Kidney epithelial cell (primary cell): ENCODE measurements at regions not wholly inside any gene's neighbourhood (a gene's known extent, or its start where the extent isn't known, plus 50 kb on each side); places are given as distances from the start of the nearest gene placed in this dataset.

Experiments
- DNase-seq: peaks from one replicate; pipeline ENCODE4 v3.0.0-alpha.2; 2010; ENCODE audit warnings: low read depth
- H3K27me3 ChIP-seq: 2 replicates; pipeline ENCODE4 v1.6.0; 2011; ENCODE audit warnings: low read length; ENCODE audit not compliant: control insufficient read depth, insufficient read depth
- H3K36me3 ChIP-seq: 2 replicates; pipeline ENCODE4 v1.5.1; 2011; ENCODE audit warnings: low read length; ENCODE audit not compliant: control insufficient read depth, insufficient read depth
- H3K4me3 ChIP-seq: 2 replicates; pipeline ENCODE4 v1.5.1; 2011; ENCODE audit warnings: low read depth, mild to moderate bottlenecking, control low read depth, low read length
- TF ChIP-seq, protein P1 (sequence below): IDR thresholded peaks from 2 replicates; pipeline ENCODE4 v1.5.1; 2011; ENCODE audit warnings: mild to moderate bottlenecking, moderate library complexity, low read length, control low read depth, inconsistent platforms; ENCODE audit not compliant: insufficient read depth, poor library complexity, severe bottlenecking

DNA sequence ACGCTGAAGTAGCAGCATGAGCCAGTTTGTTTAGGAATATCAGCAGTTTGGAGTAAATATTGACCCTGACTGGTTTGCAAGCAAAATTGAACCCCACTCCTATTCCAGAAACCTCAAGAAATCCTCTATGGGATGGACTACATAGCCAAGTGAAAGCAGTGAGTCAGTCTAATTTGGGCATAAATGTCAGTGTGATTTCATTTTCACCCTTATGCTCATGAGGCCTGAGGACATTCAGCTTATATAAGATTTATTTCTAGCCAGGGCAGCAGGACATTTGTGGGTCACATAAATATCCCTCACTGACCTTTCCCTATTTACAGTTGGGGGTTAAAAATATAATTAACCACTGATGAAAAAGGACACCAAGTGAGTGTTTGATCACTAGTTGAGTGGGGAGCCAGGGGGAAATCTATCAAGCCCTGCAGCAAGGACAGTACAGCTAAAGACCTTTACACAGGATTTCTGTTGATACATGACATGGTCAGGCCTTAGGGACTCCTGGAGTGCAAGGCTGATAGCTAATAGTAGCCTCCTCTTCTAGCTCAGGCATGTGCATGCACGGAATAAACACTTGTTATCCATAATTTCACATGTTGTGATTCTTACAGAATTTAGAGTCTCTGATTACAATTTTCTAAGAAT is 996.9 kb upstream of the GRIA3 start:
- no peaks in the 10 kb centered on the region for H3K27me3 ChIP-seq
- DNase-seq: no peak
- TF ChIP-seq, protein P1, sequence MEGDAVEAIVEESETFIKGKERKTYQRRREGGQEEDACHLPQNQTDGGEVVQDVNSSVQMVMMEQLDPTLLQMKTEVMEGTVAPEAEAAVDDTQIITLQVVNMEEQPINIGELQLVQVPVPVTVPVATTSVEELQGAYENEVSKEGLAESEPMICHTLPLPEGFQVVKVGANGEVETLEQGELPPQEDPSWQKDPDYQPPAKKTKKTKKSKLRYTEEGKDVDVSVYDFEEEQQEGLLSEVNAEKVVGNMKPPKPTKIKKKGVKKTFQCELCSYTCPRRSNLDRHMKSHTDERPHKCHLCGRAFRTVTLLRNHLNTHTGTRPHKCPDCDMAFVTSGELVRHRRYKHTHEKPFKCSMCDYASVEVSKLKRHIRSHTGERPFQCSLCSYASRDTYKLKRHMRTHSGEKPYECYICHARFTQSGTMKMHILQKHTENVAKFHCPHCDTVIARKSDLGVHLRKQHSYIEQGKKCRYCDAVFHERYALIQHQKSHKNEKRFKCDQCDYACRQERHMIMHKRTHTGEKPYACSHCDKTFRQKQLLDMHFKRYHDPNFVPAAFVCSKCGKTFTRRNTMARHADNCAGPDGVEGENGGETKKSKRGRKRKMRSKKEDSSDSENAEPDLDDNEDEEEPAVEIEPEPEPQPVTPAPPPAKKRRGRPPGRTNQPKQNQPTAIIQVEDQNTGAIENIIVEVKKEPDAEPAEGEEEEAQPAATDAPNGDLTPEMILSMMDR: no peak

DNA sequence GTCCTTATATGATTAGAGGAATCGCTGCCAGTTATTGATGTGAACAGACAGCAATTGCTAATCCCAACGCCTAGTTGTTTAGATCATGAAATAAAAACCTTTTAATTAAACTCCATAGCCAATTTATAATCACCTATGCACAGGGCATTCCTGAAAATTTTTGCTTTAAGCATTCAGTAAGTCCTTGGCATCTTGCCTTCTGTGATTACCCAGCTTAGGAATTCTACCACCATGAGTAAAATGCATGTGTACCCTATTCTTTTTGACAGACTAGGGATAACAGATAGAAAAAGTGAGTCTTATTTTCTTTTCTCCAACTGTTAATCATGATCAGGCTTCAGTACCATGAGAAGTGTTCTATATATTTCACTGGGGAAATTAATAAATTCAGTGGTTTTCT is 995.3 kb upstream of the GRIA3 start:
- TF ChIP-seq, protein P1: no peak
- Histone ChIP-seq H3K4me3 (no peak overlapping the region), H3K27me3 (no peaks in the 10 kb centered on the region), H3K36me3 (no peaks in the 10 kb centered on the region)
- no peak for DNase-seq

More for the DNA sequence above, 996.9 kb upstream of the GRIA3 start:
- H3K36me3 ChIP-seq: no peaks in the 10 kb centered on the region
- H3K4me3 ChIP-seq: no peak overlapping the region

DNA sequence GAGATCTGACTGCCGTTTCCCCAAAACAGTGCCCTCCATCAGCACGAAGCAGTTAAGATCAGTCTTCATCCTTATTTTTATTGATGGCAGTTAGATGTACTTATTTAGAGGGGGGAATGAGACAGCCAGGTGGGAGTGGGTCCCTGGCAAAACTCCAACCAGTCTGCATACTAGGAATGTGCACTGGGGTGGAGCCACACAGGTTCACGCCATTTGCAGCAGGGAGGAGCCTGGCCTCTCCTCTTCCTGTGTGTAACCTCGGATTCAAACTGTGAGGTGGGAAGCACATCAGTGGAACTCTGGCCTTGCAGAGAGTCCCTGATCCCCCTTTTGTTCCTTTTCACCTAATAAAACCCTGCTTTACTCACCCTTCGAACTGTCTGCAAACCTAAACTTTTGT is 987.7 kb upstream of the GRIA3 start:
- TF ChIP-seq, protein P1: no peak

DNA sequence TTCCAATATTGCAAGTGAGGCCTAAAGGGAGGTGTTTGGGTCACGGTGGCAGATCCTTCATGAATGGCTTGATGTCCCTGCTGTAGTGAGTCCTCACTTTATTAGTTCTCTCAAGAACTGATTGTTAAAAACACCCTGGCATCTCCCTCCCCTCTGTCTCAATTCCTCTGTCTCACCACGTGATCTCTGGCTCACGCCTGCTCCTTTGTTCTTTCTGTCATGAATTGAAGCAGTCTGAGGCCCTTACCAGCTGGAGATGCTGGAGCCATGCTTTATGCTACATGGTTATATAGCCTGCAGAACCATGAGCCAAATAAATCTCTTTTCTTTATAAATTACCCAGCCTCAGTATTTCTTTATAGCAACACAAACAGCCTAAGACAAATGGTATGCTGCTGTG is 980.7 kb upstream of the GRIA3 start:
- TF ChIP-seq, protein P1: no peak
- DNase-seq: no peak
- no peak overlapping the region for H3K4me3 ChIP-seq
- no peaks in the 10 kb centered on the region for H3K27me3 ChIP-seq
- no peaks in the 10 kb centered on the region for H3K36me3 ChIP-seq

More for the DNA sequence above, 987.7 kb upstream of the GRIA3 start:
- H3K36me3 ChIP-seq: no peaks in the 10 kb centered on the region
- no peak overlapping the region for H3K4me3 ChIP-seq
- no peaks in the 10 kb centered on the region for H3K27me3 ChIP-seq
- no peak for DNase-seq

DNA sequence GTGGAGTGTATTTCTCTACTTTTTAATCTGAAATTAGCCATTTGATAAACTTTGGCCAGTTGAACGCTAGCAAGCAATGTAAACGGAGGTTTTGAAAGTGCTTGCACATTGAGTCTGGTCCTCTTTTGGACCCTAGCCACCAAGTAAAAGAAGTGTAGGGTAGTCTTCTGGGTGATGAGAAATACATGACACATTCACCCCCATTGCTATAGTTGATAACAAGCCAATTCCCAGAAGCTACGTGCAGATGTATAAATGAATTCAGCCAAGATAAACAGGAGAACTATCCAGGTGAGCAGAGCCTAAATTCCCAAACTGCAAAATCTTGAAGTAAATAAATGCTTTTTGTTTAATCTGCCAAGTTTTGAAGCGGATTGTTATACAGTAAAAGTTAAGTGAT is 965.4 kb upstream of the GRIA3 start:
- DNase-seq: no peak
- H3K36me3 ChIP-seq: no peaks in the 10 kb centered on the region
- no peak overlapping the region for H3K4me3 ChIP-seq
- TF ChIP-seq, protein P1: no peak
- H3K27me3 ChIP-seq: no peaks in the 10 kb centered on the region

DNA sequence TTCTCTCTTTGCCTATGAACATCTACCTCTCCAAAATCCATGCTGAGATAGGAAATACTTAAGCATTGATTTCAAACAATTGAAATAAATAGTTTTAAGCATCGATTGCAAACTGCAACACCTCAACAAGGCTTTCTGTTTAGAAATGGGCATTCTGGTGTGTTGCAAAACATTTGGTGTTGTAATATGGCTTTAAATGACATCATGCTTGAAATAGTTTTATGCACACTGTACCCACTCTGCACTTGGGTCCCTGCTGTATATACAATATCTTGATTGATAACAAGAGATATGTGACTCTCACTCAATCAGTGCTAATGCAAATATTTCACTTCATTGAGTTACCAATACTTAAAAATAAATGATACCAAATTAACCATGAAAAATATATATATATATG is 964.9 kb upstream of the GRIA3 start:
- no peak for DNase-seq
- no peaks in the 10 kb centered on the region for H3K27me3 ChIP-seq
- TF ChIP-seq, protein P1: no peak

More for the DNA sequence above, 964.9 kb upstream of the GRIA3 start:
- no peak overlapping the region for H3K4me3 ChIP-seq
- no peaks in the 10 kb centered on the region for H3K36me3 ChIP-seq
